Smooth muscle cell (in vitro differentiated cells): ENCODE measurements at regions not wholly inside any gene's neighbourhood (a gene's known extent, or its start where the extent isn't known, plus 50 kb on each side); places are given as distances from the start of the nearest gene placed in this dataset.

Experiments
- DNase-seq: peaks from one replicate; lab custom pipeline; 2025; ENCODE audit not compliant: unreplicated experiment; lab: John Stamatoyannopoulos, UW
- H2AFZ ChIP-seq: fragments of 200-600 bp; sonication (generic); 2 replicates; pipeline ENCODE4 v1.6.0; 2016; ENCODE audit warnings: antibody characterized with exemption, low read depth, mild to moderate bottlenecking
- H3F3A ChIP-seq: fragments of 200-600 bp; sonication (generic); 2 replicates; pipeline ENCODE4 v1.6.0; 2017; ENCODE audit warnings: antibody characterized with exemption, low read depth
- H3K27ac ChIP-seq: fragments of 200-600 bp; sonication (generic); 2 replicates; pipeline ENCODE4 v1.5.1; 2016; ENCODE audit warnings: low read depth, mild to moderate bottlenecking
- H3K27me3 ChIP-seq: fragments of 200-600 bp; sonication (generic); 2 replicates; pipeline ENCODE4 v1.6.1; 2016; ENCODE audit warnings: low read depth, mild to moderate bottlenecking
- H3K36me3 ChIP-seq: fragments of 200-600 bp; sonication (generic); 2 replicates; pipeline ENCODE4 v1.5.1; 2016; ENCODE audit warnings: low read depth
- H3K4me1 ChIP-seq: fragments of 200-600 bp; sonication (generic); 2 replicates; pipeline ENCODE4 v1.5.1; 2016; ENCODE audit warnings: low read depth
- H3K4me2 ChIP-seq: fragments of 200-600 bp; sonication (generic); 2 replicates; pipeline ENCODE4 v1.6.0; 2016; ENCODE audit warnings: mild to moderate bottlenecking
- H3K4me3 ChIP-seq: fragments of 200-600 bp; sonication (generic); 2 replicates; pipeline ENCODE4 v1.5.1; 2016; ENCODE audit warnings: mild to moderate bottlenecking
- H3K79me2 ChIP-seq: fragments of 200-600 bp; sonication (generic); 2 replicates; pipeline ENCODE4 v1.6.0; 2016; ENCODE audit warnings: low read depth, mild to moderate bottlenecking
- H3K9ac ChIP-seq: fragments of 200-600 bp; sonication (generic); 2 replicates; pipeline ENCODE4 v1.6.0; 2016; ENCODE audit warnings: low read depth
- H3K9me3 ChIP-seq: fragments of 200-600 bp; sonication (generic); replicated peaks from 2 replicates; pipeline ENCODE4 v1.5.1; 2016; ENCODE audit warnings: low read depth
- H4K20me1 ChIP-seq: fragments of 200-600 bp; sonication (generic); 2 replicates; pipeline ENCODE4 v1.6.0; 2016; ENCODE audit warnings: low read depth
- CTCF ChIP-seq: fragments of 200-600 bp; sonication (generic); IDR thresholded peaks from 2 replicates; pipeline ENCODE4 v1.5.1; 2017; ENCODE audit warnings: borderline replicate concordance, mild to moderate bottlenecking, antibody characterized with exemption; ENCODE audit not compliant: insufficient read depth, poor library complexity, severe bottlenecking
- WGBS: methylation state at CpG from one replicate; pipeline ENCODE4 v1.1.7; 2016; ENCODE audit warnings: low lambda C conversion rate; 5-methylcytosine and 5-hydroxymethylcytosine counted together

- H3K9ac ChIP-seq: no peak overlapping the region
- 68% methylated on average over 3 of the region's 3 CpGs for WGBS
- peaks cover 7% of the 10 kb centered on the region for H3F3A ChIP-seq
- no peak overlapping the region for H3K4me3 ChIP-seq
- H4K20me1 ChIP-seq: no peaks in the 10 kb centered on the region
- H3K4me2 ChIP-seq: no peak overlapping the region
- H3K27ac ChIP-seq: no peak overlapping the region
- H3K79me2 ChIP-seq: no peaks in the 10 kb centered on the region
- H3K9me3 ChIP-seq: no peaks in the 10 kb centered on the region
- DNase-seq: no peak
- TF ChIP-seq CTCF: no peak
- peaks cover 7% of the 10 kb centered on the region for H3K4me1 ChIP-seq
- no peaks in the 10 kb centered on the region for H3K36me3 ChIP-seq
- H3K27me3 ChIP-seq: no peaks in the 10 kb centered on the region
- no peak overlapping the region for H2AFZ ChIP-seq
Observed at GRCh38 chr3:72451841-72452240, 396.4 kb downstream of the SHQ1 start.

- H3K4me2 ChIP-seq: no peak overlapping the region
- peaks cover 22% of the 10 kb centered on the region for H4K20me1 ChIP-seq
- no peak for DNase-seq
- no peak overlapping the region for H3K4me3 ChIP-seq
- H3F3A ChIP-seq: peaks cover 7% of the 10 kb centered on the region
- 92% methylated on average over 3 of the region's 3 CpGs for WGBS
- no peak overlapping the region for H3K27ac ChIP-seq
- no peak overlapping the region for H3K9ac ChIP-seq
- no peaks in the 10 kb centered on the region for H3K9me3 ChIP-seq
- no peak overlapping the region for H2AFZ ChIP-seq
- TF ChIP-seq CTCF: no peak
- H3K4me1 ChIP-seq: peaks cover 15% of the 10 kb centered on the region
- H3K79me2 ChIP-seq: peaks cover 22% of the 10 kb centered on the region
- H3K36me3 ChIP-seq: no peaks in the 10 kb centered on the region
- no peaks in the 10 kb centered on the region for H3K27me3 ChIP-seq
Observed at GRCh38 chr3:72449551-72449950, 398.7 kb downstream of the SHQ1 start.

GRCh38 chr3:72448858-72449257 is 399.4 kb downstream of the SHQ1 start:
- H3K4me1 ChIP-seq: peaks cover 22% of the 10 kb centered on the region
- H3K27ac ChIP-seq: no peak overlapping the region
- H3K27me3 ChIP-seq: no peaks in the 10 kb centered on the region
- no peaks in the 10 kb centered on the region for H3K36me3 ChIP-seq
- DNase-seq: no peak
- H3F3A ChIP-seq: peaks cover 7% of the 10 kb centered on the region
- peaks cover 29% of the 10 kb centered on the region for H3K79me2 ChIP-seq
- no peak overlapping the region for H2AFZ ChIP-seq
- TF ChIP-seq CTCF: no peak
- no peak overlapping the region for H3K4me3 ChIP-seq
- H3K9ac ChIP-seq: no peak overlapping the region
- H3K4me2 ChIP-seq: no peak overlapping the region
- H3K9me3 ChIP-seq: no peaks in the 10 kb centered on the region
- WGBS: 65% methylated on average over 3 of the region's 3 CpGs
- H4K20me1 ChIP-seq: peaks cover 29% of the 10 kb centered on the region

GRCh38 chr3:72448375-72448823 is 399.8 kb downstream of the SHQ1 start:
- no peak overlapping the region for H3K4me2 ChIP-seq
- H3K4me1 ChIP-seq: peaks cover 27% of the 10 kb centered on the region
- WGBS: 94% methylated on average over 8 of the region's 8 CpGs
- no peak overlapping the region for H3K27ac ChIP-seq
- H3K4me3 ChIP-seq: no peak overlapping the region
- no peak overlapping the region for H2AFZ ChIP-seq
- no peak for TF ChIP-seq CTCF
- H3F3A ChIP-seq: peaks cover 7% of the 10 kb centered on the region
- H3K9ac ChIP-seq: no peak overlapping the region
- no peaks in the 10 kb centered on the region for H3K36me3 ChIP-seq
- no peak for DNase-seq
- no peaks in the 10 kb centered on the region for H3K9me3 ChIP-seq
- peaks cover 33% of the 10 kb centered on the region for H4K20me1 ChIP-seq
- no peaks in the 10 kb centered on the region for H3K27me3 ChIP-seq
- H3K79me2 ChIP-seq: peaks cover 34% of the 10 kb centered on the region
